Adrenal gland (tissue), 9 donors: ENCODE measurements at regions not wholly inside any gene's neighbourhood (a gene's known extent, or its start where the extent isn't known, plus 50 kb on each side); places are given as distances from the start of the nearest gene placed in this dataset.

Source experiments
- DNase-seq, 7 donors: peaks; one replicate each; pipeline ENCODE4 v3.0.0-alpha.2; 2019 to 2020
- H3K27ac ChIP-seq, 5 donors: fragments of 200-600 bp; sonication (generic) in 4 of 5; 1 replicate in 3 of 5; 2 replicates in 2 of 5; pipeline versions ENCODE4 v1.5.1 to v1.8.0; 2016 to 2020; ENCODE audit warnings: mild to moderate bottlenecking in 1 of 5
- H3K27me3 ChIP-seq: fragments of 200-600 bp; 2 replicates; pipeline ENCODE4 v1.8.0; 2021
- H3K36me3 ChIP-seq, 2 donors: fragments of 200-600 bp; replicated peaks in 1 of 2; 1 replicate in 1 of 2; 2 replicates in 1 of 2; pipeline versions ENCODE4 v1.5.1 to v1.8.0; 2018 to 2022
- H3K4me1 ChIP-seq, 2 donors: fragments of 200-600 bp; replicated peaks in 1 of 2; 1 replicate in 1 of 2; 2 replicates in 1 of 2; pipeline versions ENCODE4 v1.5.1 to v1.8.0; 2018 to 2021
- H3K4me3 ChIP-seq, 4 donors: fragments of 200-600 bp; sonication (generic) in 3 of 4; one replicate each; pipeline ENCODE4 v1.5.1; 2016 to 2018
- H3K9me3 ChIP-seq, 3 donors: fragments of 200-600 bp; sonication (generic) in 1 of 3; replicated peaks in 1 of 3; 1 replicate in 2 of 3; 2 replicates in 1 of 3; pipeline versions ENCODE4 v1.5.1 to v1.8.0; 2016 to 2021
- POLR2A ChIP-seq, 2 donors: fragments of 450-650 bp; IDR thresholded peaks; one replicate each; pipeline ENCODE4 v1.6.1; 2017; ENCODE audit warnings: antibody characterized with exemption in 2 of 2, mild to moderate bottlenecking in 2 of 2, moderate library complexity in 1 of 2
- WGBS, 4 donors: extraction: QIAGEN DNeasy Blood & Tissue Kit in 2 of 4; methylation state at CpG; one replicate each; pipeline versions ENCODE4 v1.1.5 to v1.1.7; 2013 to 2017; 5-methylcytosine and 5-hydroxymethylcytosine counted together
- intact Hi-C, 2 donors: fragments of 100-400 bp; cut with DNase I; formaldehyde crosslinking; loops; one replicate each; pipeline versions ENCODE4 v1.14.1 to v1.15.0; 2022 to 2023
- TF ChIP-seq, protein P1 (sequence below), 6 experiments: fragments of 450-650 bp in 4 of 6; fragments of 200-600 bp in 2 of 6; sonication (generic) in 1 of 6; IDR thresholded peaks; 1 replicate in 5 of 6; 2 replicates in 1 of 6; pipeline versions ENCODE4 v1.5.1 to v1.8.0; 2016 to 2021; ENCODE audit warnings: antibody characterized with exemption in 6 of 6, mild to moderate bottlenecking in 2 of 6, moderate library complexity in 1 of 6
- donor health status: healthy with polysubstance abuse.
- donor health status: Bipolar disorder and iron deficiency.
- donor health status: DM: yes; HTN: yes; CAD: no.
- donor health status: DM: no; HTN: no; CAD: no.
- donor health status: DM: no; HTN: no; CAD: no.

GRCh38 chr9:84490206-84490841 lies 149.8 kb upstream of the SLC28A3 start:
- H3K4me3 ChIP-seq = no peak overlapping the region
- TF ChIP-seq, protein P1, sequence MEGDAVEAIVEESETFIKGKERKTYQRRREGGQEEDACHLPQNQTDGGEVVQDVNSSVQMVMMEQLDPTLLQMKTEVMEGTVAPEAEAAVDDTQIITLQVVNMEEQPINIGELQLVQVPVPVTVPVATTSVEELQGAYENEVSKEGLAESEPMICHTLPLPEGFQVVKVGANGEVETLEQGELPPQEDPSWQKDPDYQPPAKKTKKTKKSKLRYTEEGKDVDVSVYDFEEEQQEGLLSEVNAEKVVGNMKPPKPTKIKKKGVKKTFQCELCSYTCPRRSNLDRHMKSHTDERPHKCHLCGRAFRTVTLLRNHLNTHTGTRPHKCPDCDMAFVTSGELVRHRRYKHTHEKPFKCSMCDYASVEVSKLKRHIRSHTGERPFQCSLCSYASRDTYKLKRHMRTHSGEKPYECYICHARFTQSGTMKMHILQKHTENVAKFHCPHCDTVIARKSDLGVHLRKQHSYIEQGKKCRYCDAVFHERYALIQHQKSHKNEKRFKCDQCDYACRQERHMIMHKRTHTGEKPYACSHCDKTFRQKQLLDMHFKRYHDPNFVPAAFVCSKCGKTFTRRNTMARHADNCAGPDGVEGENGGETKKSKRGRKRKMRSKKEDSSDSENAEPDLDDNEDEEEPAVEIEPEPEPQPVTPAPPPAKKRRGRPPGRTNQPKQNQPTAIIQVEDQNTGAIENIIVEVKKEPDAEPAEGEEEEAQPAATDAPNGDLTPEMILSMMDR (IDR thresholded peaks at IDR 0.05) = no peak
- TF ChIP-seq POLR2A (IDR thresholded peaks at IDR 0.05) = no peak
- no peak for DNase-seq
- intact Hi-C loops = no loop called here
- H3K36me3 ChIP-seq = no peaks in the 10 kb centered on the region
- no peak overlapping the region for H3K27ac ChIP-seq
- no peaks in the 10 kb centered on the region for H3K27me3 ChIP-seq
- no peaks in the 10 kb centered on the region for H3K4me1 ChIP-seq
- 78 to 84% (median 82%) methylated on average over 3 of the region's 3 CpGs for WGBS, 4 donors
- H3K9me3 ChIP-seq = no peaks in the 10 kb centered on the region

- no peaks in the 10 kb centered on the region for H3K27me3 ChIP-seq
- no peak for DNase-seq
- H3K4me3 ChIP-seq = no peak overlapping the region
- intact Hi-C loops = no loop called here
- no peak overlapping the region for H3K27ac ChIP-seq
- no peaks in the 10 kb centered on the region for H3K36me3 ChIP-seq
- 66 to 94% (median 81%) methylated on average over 1 of the region's 1 CpG for WGBS, 4 donors
- no peaks in the 10 kb centered on the region for H3K4me1 ChIP-seq
- TF ChIP-seq, protein P1 (IDR thresholded peaks at IDR 0.05) = no peak
- no peak for TF ChIP-seq POLR2A (IDR thresholded peaks at IDR 0.05)
- no peaks in the 10 kb centered on the region for H3K9me3 ChIP-seq
Observed at GRCh38 chr9:84490842-84491325, 150.3 kb upstream of the SLC28A3 start.

DNA sequence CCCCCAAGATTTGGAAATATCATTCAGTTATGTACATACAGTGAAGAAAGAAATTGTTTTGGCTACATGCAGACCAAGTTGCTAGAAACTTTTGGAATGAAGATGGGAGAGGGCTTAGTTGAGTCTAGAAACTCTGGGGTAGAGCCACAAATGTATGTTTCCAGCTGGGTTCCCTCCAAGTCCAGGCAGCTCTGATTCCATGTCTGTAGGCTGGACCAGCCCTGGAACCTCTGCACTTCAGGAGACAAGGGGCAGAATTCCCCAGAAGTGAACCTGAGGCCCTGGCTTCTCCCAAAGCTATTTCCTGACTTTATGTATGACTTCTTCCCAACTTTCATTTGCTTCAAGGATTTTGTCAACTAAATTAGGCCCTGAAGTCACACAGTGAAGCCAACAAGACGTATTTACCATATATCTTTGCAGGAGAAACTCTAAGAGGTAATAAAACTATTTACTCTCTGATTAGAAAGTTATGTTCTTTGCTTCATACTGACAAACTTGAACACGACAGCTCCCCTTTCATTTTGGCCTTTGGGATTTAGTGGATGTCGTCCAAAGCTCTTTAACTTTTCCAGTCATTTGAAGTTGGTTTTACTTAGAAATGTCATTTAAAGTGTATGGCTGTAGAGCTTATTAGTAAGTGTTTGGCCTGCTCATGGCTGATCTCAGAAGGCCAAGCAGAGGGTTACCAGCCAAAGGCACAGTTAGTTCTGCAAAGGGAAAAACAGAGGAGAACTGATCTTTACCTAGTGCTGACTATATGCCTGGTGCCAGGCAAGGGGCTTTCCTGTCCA lies 152.0 kb upstream of the SLC28A3 start:
- Histone ChIP-seq H3K27me3 (no peaks in the 10 kb centered on the region), H3K4me1 (no peaks in the 10 kb centered on the region), H3K27ac (no peak overlapping the region), H3K36me3 (no peaks in the 10 kb centered on the region), H3K9me3 (no peaks in the 10 kb centered on the region), H3K4me3 (no peak overlapping the region)
- intact Hi-C loops = no loop called here
- DNase-seq = no peak
- 67 to 79% (median 71%) methylated on average over 3 of the region's 3 CpGs for WGBS, 4 donors
- TF ChIP-seq POLR2A (IDR thresholded peaks at IDR 0.05) = no peak
- TF ChIP-seq, protein P1 (IDR thresholded peaks at IDR 0.05) = no peak

GRCh38 chr9:84493284-84493947 lies 152.9 kb upstream of the SLC28A3 start:
- H3K4me3 ChIP-seq = no peak overlapping the region
- TF ChIP-seq, protein P1 (IDR thresholded peaks at IDR 0.05) = no peak
- TF ChIP-seq POLR2A (IDR thresholded peaks at IDR 0.05) = no peak
- no peaks in the 10 kb centered on the region for H3K27me3 ChIP-seq
- H3K4me1 ChIP-seq = no peaks in the 10 kb centered on the region
- no peaks in the 10 kb centered on the region for H3K9me3 ChIP-seq
- DNase-seq = no peak
- WGBS, 4 donors = 75 to 90% (median 80%) methylated on average over 6 of the region's 6 CpGs
- H3K27ac ChIP-seq = no peak overlapping the region
- intact Hi-C loops = no loop called here
- no peaks in the 10 kb centered on the region for H3K36me3 ChIP-seq
